WTC11 (cell line): ENCODE measurements at regions not wholly inside any gene's neighbourhood (a gene's known extent, or its start where the extent isn't known, plus 50 kb on each side); places are given as distances from the start of the nearest gene placed in this dataset.

Source experiments
- ATAC-seq: fragments of 200-7000 bp; cut with Tn5 transposase; 2 replicates; pipeline ENCODE4 v1.10.0; 2021; ENCODE audit warnings: mild to moderate bottlenecking, moderate library complexity
- CTCF ChIA-PET: fragments of 300-600 bp; sonication (Branson Sonifier 250); formaldehyde crosslinking; loops from one replicate; lab custom pipeline; 2021; ENCODE audit warnings: antibody characterized with exemption; lab: Charles Lee
- POLR2A ChIA-PET: fragments of 350-600 bp; sonication (Branson Sonifier 250); formaldehyde crosslinking; loops from one replicate; lab custom pipeline; 2021; ENCODE audit warnings: antibody characterized with exemption; lab: Charles Lee
- DNase-seq: peaks from one replicate; pipeline ENCODE4 v3.0.0; 2021; ENCODE audit warnings: low spot score
- H3K27ac Mint-ChIP-seq: 2 replicates; pipeline ENCODE4 v1.8.0; 2021; ENCODE audit warnings: mixed read lengths
- H3K27me3 Mint-ChIP-seq: 2 replicates; pipeline ENCODE4 v1.8.0; 2021; ENCODE audit warnings: low read depth, mild to moderate bottlenecking, moderate library complexity, mixed read lengths
- H3K36me3 Mint-ChIP-seq: 2 replicates; pipeline ENCODE4 v1.8.0; 2021; ENCODE audit warnings: mixed read lengths
- H3K4me1 Mint-ChIP-seq: 2 replicates; pipeline ENCODE4 v1.8.0; 2022; ENCODE audit warnings: mixed read lengths
- H3K4me3 Mint-ChIP-seq: 2 replicates; pipeline ENCODE4 v1.8.0; 2021; ENCODE audit warnings: mild to moderate bottlenecking, moderate library complexity, mixed read lengths
- H3K9me3 Mint-ChIP-seq: 2 replicates; pipeline ENCODE4 v1.8.0; 2021; ENCODE audit warnings: mixed read lengths
- CREM ChIP-seq: sonication (generic); formaldehyde crosslinking; IDR thresholded peaks from 2 replicates; pipeline ENCODE4 v1.8.1; 2022; ENCODE audit warnings: mild to moderate bottlenecking, missing genetic modification reagents, moderate library complexity
- JUN ChIP-seq: sonication (generic); formaldehyde crosslinking; IDR thresholded peaks from 2 replicates; pipeline ENCODE4 v1.8.0; 2023; ENCODE audit warnings: mild to moderate bottlenecking, missing genetic modification reagents
- MYBL2 ChIP-seq: sonication (generic); formaldehyde crosslinking; IDR thresholded peaks from 2 replicates; pipeline ENCODE4 v1.8.1; 2023; ENCODE audit warnings: mild to moderate bottlenecking, moderate library complexity, missing genetic modification reagents
- NFATC4 ChIP-seq: fragments of 250-450 bp; sonication (Bioruptor Pico); IDR thresholded peaks from 2 replicates; pipeline ENCODE4 v1.9.0; 2021; ENCODE audit warnings: mild to moderate bottlenecking
- NFYB ChIP-seq: sonication (generic); formaldehyde crosslinking; conservative IDR thresholded peaks from 2 replicates; pipeline ENCODE4 v1.8.0; 2022; ENCODE audit warnings: low read depth, missing genetic modification reagents
- OVOL2 ChIP-seq: fragments of 250-450 bp; sonication (Bioruptor Pico); IDR thresholded peaks from 2 replicates; pipeline ENCODE4 v1.9.0; 2021; ENCODE audit warnings: mild to moderate bottlenecking, borderline replicate concordance
- TCF7 ChIP-seq: sonication (generic); formaldehyde crosslinking; IDR thresholded peaks from 2 replicates; pipeline ENCODE4 v1.8.0; 2022; ENCODE audit warnings: mild to moderate bottlenecking, low read depth, missing genetic modification reagents, moderate library complexity
- TEAD1 ChIP-seq: sonication (generic); formaldehyde crosslinking; IDR thresholded peaks from 2 replicates; pipeline ENCODE4 v1.8.0; 2022; ENCODE audit warnings: mild to moderate bottlenecking, missing genetic modification reagents
- ZNF219 ChIP-seq: sonication (generic); formaldehyde crosslinking; IDR thresholded peaks from 2 replicates; pipeline ENCODE4 v1.8.0; 2023; ENCODE audit warnings: missing genetic modification reagents, mild to moderate bottlenecking, borderline replicate concordance
- ZNF396 ChIP-seq: fragments of 250-450 bp; sonication (Bioruptor Pico); IDR thresholded peaks from 2 replicates; pipeline ENCODE4 v1.8.0; 2021; ENCODE audit warnings: mild to moderate bottlenecking, moderate library complexity, borderline replicate concordance
- TF ChIP-seq, protein P1 (sequence below): fragments of 250-450 bp; sonication (Bioruptor Pico); IDR thresholded peaks from 2 replicates; pipeline ENCODE4 v2.1.2; 2022; ENCODE audit warnings: mild to moderate bottlenecking, moderate library complexity
- TF ChIP-seq, protein P2 (sequence below): sonication (generic); formaldehyde crosslinking; IDR thresholded peaks from 2 replicates; pipeline ENCODE4 v1.8.1; 2023; ENCODE audit warnings: mild to moderate bottlenecking, missing genetic modification reagents, moderate library complexity
- TF ChIP-seq, protein P3 (sequence below): sonication (generic); formaldehyde crosslinking; IDR thresholded peaks from 2 replicates; pipeline ENCODE4 v1.8.1; 2023; ENCODE audit warnings: mild to moderate bottlenecking, missing genetic modification reagents
- TF ChIP-seq, protein P4 (sequence below): fragments of 250-450 bp; sonication (Bioruptor Pico); conservative IDR thresholded peaks from 2 replicates; pipeline ENCODE4 v1.9.0; 2021; ENCODE audit warnings: mild to moderate bottlenecking
- TF ChIP-seq, protein P5 (sequence below): sonication (generic); formaldehyde crosslinking; conservative IDR thresholded peaks from 2 replicates; pipeline ENCODE4 v1.8.1; 2022; ENCODE audit warnings: mild to moderate bottlenecking, missing genetic modification reagents
- TF ChIP-seq, protein P6 (sequence below): sonication (generic); formaldehyde crosslinking; IDR thresholded peaks from 2 replicates; pipeline ENCODE4 v1.8.1; 2023; ENCODE audit warnings: mild to moderate bottlenecking, missing genetic modification reagents
- TF ChIP-seq, protein P7 (sequence below): fragments of 250-450 bp; sonication (Bioruptor Pico); IDR thresholded peaks from 2 replicates; pipeline ENCODE4 v1.9.0; 2021; ENCODE audit warnings: mild to moderate bottlenecking
- TF ChIP-seq, protein P8 (sequence below): sonication (generic); formaldehyde crosslinking; IDR thresholded peaks from 2 replicates; pipeline ENCODE4 v1.8.1; 2022; ENCODE audit warnings: mild to moderate bottlenecking, moderate library complexity, missing genetic modification reagents

DNA sequence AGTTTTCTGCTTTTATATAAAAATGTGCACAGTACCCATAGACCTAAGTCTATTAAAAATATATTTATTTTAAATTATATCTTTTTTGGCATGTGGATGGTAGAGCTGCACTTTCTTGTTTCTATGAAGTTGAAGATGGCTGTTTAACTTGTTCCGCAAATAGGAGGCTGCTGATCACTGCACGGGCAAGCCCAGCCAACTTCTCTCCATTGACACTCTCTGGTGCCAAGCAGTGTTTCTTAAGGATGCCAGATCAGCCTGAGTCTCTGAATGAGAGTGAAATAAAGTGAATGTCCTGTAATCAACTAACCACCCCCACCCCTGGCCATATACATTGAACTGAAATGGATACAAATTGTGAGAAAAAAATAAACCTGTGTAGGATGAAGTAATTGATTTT, 202.9 kb upstream of the KLHL1 start:
- CTCF ChIA-PET, result interaction anchor here (0.7 to 2.0 kb wide), 3 partner anchors 213 to 624 kb away, joined by 3 to 10 read pairs (median 3); no protein-coding TSS in a partner anchor
- no peaks in the 10 kb centered on the region for H3K27me3 Mint-ChIP-seq
- no peak for ATAC-seq

More for the DNA sequence above, 202.9 kb upstream of the KLHL1 start:
- no peaks in the 10 kb centered on the region for H3K4me1 Mint-ChIP-seq
- H3K4me3 Mint-ChIP-seq, result no peak overlapping the region
- no peak for DNase-seq
- H3K9me3 Mint-ChIP-seq, result no peaks in the 10 kb centered on the region
- no peak overlapping the region for H3K27ac Mint-ChIP-seq
- H3K36me3 Mint-ChIP-seq, result no peaks in the 10 kb centered on the region
- POLR2A ChIA-PET, result no interaction called here
- TF ChIP-seq MYBL2, result no peak
- no peak for TF ChIP-seq ZNF396 (CRISPR knock-in tag)
- TF ChIP-seq, protein P1, sequence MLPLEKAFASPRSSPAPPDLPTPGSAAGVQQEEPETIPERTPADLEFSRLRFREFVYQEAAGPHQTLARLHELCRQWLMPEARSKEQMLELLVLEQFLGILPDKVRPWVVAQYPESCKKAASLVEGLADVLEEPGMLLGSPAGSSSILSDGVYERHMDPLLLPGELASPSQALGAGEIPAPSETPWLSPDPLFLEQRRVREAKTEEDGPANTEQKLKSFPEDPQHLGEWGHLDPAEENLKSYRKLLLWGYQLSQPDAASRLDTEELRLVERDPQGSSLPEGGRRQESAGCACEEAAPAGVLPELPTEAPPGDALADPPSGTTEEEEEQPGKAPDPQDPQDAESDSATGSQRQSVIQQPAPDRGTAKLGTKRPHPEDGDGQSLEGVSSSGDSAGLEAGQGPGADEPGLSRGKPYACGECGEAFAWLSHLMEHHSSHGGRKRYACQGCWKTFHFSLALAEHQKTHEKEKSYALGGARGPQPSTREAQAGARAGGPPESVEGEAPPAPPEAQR (CRISPR knock-in tag), result no peak
- TF ChIP-seq, protein P2, sequence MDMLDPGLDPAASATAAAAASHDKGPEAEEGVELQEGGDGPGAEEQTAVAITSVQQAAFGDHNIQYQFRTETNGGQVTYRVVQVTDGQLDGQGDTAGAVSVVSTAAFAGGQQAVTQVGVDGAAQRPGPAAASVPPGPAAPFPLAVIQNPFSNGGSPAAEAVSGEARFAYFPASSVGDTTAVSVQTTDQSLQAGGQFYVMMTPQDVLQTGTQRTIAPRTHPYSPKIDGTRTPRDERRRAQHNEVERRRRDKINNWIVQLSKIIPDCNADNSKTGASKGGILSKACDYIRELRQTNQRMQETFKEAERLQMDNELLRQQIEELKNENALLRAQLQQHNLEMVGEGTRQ, result no peak
- TF ChIP-seq NFATC4 (CRISPR knock-in tag), result no peak
- TF ChIP-seq, protein P3, sequence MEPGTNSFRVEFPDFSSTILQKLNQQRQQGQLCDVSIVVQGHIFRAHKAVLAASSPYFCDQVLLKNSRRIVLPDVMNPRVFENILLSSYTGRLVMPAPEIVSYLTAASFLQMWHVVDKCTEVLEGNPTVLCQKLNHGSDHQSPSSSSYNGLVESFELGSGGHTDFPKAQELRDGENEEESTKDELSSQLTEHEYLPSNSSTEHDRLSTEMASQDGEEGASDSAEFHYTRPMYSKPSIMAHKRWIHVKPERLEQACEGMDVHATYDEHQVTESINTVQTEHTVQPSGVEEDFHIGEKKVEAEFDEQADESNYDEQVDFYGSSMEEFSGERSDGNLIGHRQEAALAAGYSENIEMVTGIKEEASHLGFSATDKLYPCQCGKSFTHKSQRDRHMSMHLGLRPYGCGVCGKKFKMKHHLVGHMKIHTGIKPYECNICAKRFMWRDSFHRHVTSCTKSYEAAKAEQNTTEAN (CRISPR knock-in tag), result no peak
- TF ChIP-seq, protein P4, sequence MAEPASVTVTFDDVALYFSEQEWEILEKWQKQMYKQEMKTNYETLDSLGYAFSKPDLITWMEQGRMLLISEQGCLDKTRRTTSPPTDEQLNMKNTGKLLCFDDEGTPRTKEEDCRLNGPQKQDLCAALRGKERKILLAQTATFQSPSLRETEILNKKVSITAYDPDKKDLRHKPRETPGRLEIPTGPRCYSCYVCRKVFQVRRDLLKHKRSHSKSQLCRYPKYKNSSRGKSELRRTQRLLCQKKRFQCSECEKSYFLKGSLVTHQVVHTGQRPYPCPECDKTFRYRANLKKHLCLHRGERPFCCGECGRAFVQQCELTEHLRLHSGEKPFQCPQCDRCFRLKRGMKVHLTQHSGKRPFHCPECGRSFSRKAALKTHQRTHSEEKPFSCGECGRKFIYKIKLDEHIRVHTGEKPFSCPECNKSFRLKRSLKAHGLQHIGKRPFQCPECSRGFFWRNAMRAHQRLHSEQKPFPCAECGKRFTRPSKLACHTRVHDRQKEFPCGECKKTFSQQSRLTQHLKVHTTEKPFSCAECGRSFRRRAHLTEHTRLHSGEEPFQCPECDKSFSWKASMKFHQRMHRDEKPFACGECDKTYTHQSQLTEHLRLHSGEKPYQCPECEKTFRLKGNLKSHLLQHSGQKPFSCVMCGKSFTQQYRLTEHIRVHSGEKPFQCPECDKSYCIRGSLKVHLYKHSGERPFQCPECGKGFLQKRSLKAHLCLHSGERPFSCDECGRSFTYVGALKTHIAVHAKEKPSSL (CRISPR knock-in tag), result no peak
- TF ChIP-seq TCF7 (CRISPR knock-in tag), result no peak
- TF ChIP-seq, protein P5, sequence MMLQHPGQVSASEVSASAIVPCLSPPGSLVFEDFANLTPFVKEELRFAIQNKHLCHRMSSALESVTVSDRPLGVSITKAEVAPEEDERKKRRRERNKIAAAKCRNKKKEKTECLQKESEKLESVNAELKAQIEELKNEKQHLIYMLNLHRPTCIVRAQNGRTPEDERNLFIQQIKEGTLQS, result no peak
- no peak for TF ChIP-seq JUN (CRISPR knock-in tag)
- TF ChIP-seq, protein P6, sequence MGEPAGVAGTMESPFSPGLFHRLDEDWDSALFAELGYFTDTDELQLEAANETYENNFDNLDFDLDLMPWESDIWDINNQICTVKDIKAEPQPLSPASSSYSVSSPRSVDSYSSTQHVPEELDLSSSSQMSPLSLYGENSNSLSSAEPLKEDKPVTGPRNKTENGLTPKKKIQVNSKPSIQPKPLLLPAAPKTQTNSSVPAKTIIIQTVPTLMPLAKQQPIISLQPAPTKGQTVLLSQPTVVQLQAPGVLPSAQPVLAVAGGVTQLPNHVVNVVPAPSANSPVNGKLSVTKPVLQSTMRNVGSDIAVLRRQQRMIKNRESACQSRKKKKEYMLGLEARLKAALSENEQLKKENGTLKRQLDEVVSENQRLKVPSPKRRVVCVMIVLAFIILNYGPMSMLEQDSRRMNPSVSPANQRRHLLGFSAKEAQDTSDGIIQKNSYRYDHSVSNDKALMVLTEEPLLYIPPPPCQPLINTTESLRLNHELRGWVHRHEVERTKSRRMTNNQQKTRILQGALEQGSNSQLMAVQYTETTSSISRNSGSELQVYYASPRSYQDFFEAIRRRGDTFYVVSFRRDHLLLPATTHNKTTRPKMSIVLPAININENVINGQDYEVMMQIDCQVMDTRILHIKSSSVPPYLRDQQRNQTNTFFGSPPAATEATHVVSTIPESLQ (CRISPR knock-in tag), result no peak
- TF ChIP-seq, protein P7, sequence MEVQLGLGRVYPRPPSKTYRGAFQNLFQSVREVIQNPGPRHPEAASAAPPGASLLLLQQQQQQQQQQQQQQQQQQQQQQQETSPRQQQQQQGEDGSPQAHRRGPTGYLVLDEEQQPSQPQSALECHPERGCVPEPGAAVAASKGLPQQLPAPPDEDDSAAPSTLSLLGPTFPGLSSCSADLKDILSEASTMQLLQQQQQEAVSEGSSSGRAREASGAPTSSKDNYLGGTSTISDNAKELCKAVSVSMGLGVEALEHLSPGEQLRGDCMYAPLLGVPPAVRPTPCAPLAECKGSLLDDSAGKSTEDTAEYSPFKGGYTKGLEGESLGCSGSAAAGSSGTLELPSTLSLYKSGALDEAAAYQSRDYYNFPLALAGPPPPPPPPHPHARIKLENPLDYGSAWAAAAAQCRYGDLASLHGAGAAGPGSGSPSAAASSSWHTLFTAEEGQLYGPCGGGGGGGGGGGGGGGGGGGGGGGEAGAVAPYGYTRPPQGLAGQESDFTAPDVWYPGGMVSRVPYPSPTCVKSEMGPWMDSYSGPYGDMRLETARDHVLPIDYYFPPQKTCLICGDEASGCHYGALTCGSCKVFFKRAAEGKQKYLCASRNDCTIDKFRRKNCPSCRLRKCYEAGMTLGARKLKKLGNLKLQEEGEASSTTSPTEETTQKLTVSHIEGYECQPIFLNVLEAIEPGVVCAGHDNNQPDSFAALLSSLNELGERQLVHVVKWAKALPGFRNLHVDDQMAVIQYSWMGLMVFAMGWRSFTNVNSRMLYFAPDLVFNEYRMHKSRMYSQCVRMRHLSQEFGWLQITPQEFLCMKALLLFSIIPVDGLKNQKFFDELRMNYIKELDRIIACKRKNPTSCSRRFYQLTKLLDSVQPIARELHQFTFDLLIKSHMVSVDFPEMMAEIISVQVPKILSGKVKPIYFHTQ (CRISPR knock-in tag), result no peak
- TF ChIP-seq, protein P8, sequence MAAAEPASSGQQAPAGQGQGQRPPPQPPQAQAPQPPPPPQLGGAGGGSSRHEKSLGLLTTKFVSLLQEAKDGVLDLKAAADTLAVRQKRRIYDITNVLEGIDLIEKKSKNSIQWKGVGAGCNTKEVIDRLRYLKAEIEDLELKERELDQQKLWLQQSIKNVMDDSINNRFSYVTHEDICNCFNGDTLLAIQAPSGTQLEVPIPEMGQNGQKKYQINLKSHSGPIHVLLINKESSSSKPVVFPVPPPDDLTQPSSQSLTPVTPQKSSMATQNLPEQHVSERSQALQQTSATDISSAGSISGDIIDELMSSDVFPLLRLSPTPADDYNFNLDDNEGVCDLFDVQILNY, result no peak
- TF ChIP-seq OVOL2 (CRISPR knock-in tag), result no peak
- no peak for TF ChIP-seq NFYB
- TF ChIP-seq CREM (CRISPR knock-in tag), result no peak
- TF ChIP-seq ZNF219 (CRISPR knock-in tag), result no peak
- TF ChIP-seq TEAD1 (CRISPR knock-in tag), result no peak
